ENCODE measurements at regions not wholly inside any gene's neighbourhood (a gene's known extent, or its start where the extent isn't known, plus 50 kb on each side); places are given as distances from the start of the nearest gene placed in this dataset.
A peak's percentile ranks its signal among the peaks of the same experiment; 100 is the strongest.

GRCh38 chr1:209400351-209401220 is 182.9 kb upstream of the CAMK1G start:
- no peak overlapping the region for H3K4me3 ChIP-seq (replicated peaks; ENCODE audit: low read depth, low read length)
- no peak for DNase-seq (ENCODE audit: low read depth)
- no peak for TF ChIP-seq CTCF (IDR thresholded peaks at IDR 0.05; ENCODE audit: low read length, missing control alignments)

GRCh38 chr1:209402697-209403096 is 180.8 kb upstream of the CAMK1G start:
- H3K4me3 ChIP-seq (replicated peaks; ENCODE audit: low read depth, low read length) = no peak overlapping the region
- DNase-seq (ENCODE audit: low read depth) = no peak
- no peak for TF ChIP-seq CTCF (IDR thresholded peaks at IDR 0.05; ENCODE audit: low read length, missing control alignments)

- DNase-seq (ENCODE audit: low read depth) = no peak
- no peak for TF ChIP-seq CTCF (IDR thresholded peaks at IDR 0.05; ENCODE audit: low read length, missing control alignments)
- no peak overlapping the region for H3K4me3 ChIP-seq (replicated peaks; ENCODE audit: low read depth, low read length)
These were observed 179.6 kb upstream of the CAMK1G start for GRCh38 chr1:209403921-209404320.

GRCh38 chr1:209404577-209404976 is 178.9 kb upstream of the CAMK1G start:
- H3K4me3 ChIP-seq (replicated peaks; ENCODE audit: low read depth, low read length) = no peak overlapping the region
- no peak for TF ChIP-seq CTCF (IDR thresholded peaks at IDR 0.05; ENCODE audit: low read length, missing control alignments)
- peak; percentile 29 for DNase-seq (ENCODE audit: low read depth)

- no peak for TF ChIP-seq CTCF (IDR thresholded peaks at IDR 0.05; ENCODE audit: low read length, missing control alignments)
- H3K4me3 ChIP-seq (replicated peaks; ENCODE audit: low read depth, low read length) = no peak overlapping the region
- peak; percentile 36 for DNase-seq (ENCODE audit: low read depth)
These were observed 178.2 kb upstream of the CAMK1G start for GRCh38 chr1:209405183-209405814.

- H3K4me3 ChIP-seq (replicated peaks; ENCODE audit: low read depth, low read length) = no peak overlapping the region
- no peak for DNase-seq (ENCODE audit: low read depth)
These were observed 177.3 kb upstream of the CAMK1G start for GRCh38 chr1:209406168-209406567.

More at GRCh38 chr1:209406168-209406567, 177.3 kb upstream of the CAMK1G start:
- no peak for TF ChIP-seq CTCF (IDR thresholded peaks at IDR 0.05; ENCODE audit: low read length, missing control alignments)

Data from fibroblast of pulmonary artery (primary cell).